ENCODE measurements at regions not wholly inside any gene's neighbourhood (a gene's known extent, or its start where the extent isn't known, plus 50 kb on each side); places are given as distances from the start of the nearest gene placed in this dataset.

GRCh38 chr3:72311425-72311824, 526.5 kb upstream of the PROK2 start:
- no peak for ATAC-seq
- no peak overlapping the region for H3K27ac ChIP-seq

GRCh38 chr3:72310419-72311380, 525.8 kb upstream of the PROK2 start:
- intact Hi-C loops (cut with DNase I) = no loop called here
- DNase-seq (no peak), ATAC-seq (peak; percentile 69 to 76)
- Histone ChIP-seq H3K27me3 (ENCODE audit: low read depth) (no peaks in the 10 kb centered on the region), H3K36me3 (no peaks in the 10 kb centered on the region), H3K27ac (peak overlapping the region; percentile 60), H3K4me3 (no peak overlapping the region), H3K4me1 (peaks cover 22% of the 10 kb centered on the region), H3K9me3 (no peaks in the 10 kb centered on the region)
- TF ChIP-seq CTCF (IDR thresholded peaks at IDR 0.05) = peak; percentile 8

More at GRCh38 chr3:72311425-72311824, 526.5 kb upstream of the PROK2 start:
- TF ChIP-seq CTCF (IDR thresholded peaks at IDR 0.05) = no peak
- Histone ChIP-seq H3K36me3 (no peaks in the 10 kb centered on the region), H3K9me3 (no peaks in the 10 kb centered on the region), H3K4me3 (no peak overlapping the region), H3K4me1 (peaks cover 22% of the 10 kb centered on the region), H3K27me3 (ENCODE audit: low read depth) (no peaks in the 10 kb centered on the region)
- intact Hi-C loops (cut with DNase I) = no loop called here
- no peak for DNase-seq

- Histone ChIP-seq H3K4me1 (peaks cover 22% of the 10 kb centered on the region), H3K4me3 (no peak overlapping the region), H3K27me3 (ENCODE audit: low read depth) (no peaks in the 10 kb centered on the region), H3K36me3 (no peaks in the 10 kb centered on the region), H3K9me3 (no peaks in the 10 kb centered on the region), H3K27ac (peak overlapping the region; percentile 60)
- ATAC-seq = peak in 1 of 2 donors; percentile 28
- DNase-seq = no peak
- no peak for TF ChIP-seq CTCF (IDR thresholded peaks at IDR 0.05)
- intact Hi-C loops (cut with DNase I) = no loop called here
These were observed 524.9 kb upstream of the PROK2 start for GRCh38 chr3:72309661-72310418.

- no peak for DNase-seq
- Histone ChIP-seq H3K27me3 (ENCODE audit: low read depth) (no peaks in the 10 kb centered on the region), H3K4me3 (no peak overlapping the region), H3K27ac (no peak overlapping the region), H3K9me3 (no peaks in the 10 kb centered on the region), H3K36me3 (no peaks in the 10 kb centered on the region), H3K4me1 (peaks cover 22% of the 10 kb centered on the region)
- no peak for TF ChIP-seq CTCF (IDR thresholded peaks at IDR 0.05)
- ATAC-seq = no peak
- intact Hi-C loops (cut with DNase I) = no loop called here
These were observed 523.7 kb upstream of the PROK2 start for GRCh38 chr3:72308641-72309040.

- Histone ChIP-seq H3K27me3 (ENCODE audit: low read depth) (no peaks in the 10 kb centered on the region), H3K36me3 (no peaks in the 10 kb centered on the region), H3K9me3 (no peaks in the 10 kb centered on the region), H3K4me1 (peaks cover 22% of the 10 kb centered on the region), H3K4me3 (no peak overlapping the region), H3K27ac (no peak overlapping the region)
- no peak for ATAC-seq
- TF ChIP-seq CTCF (IDR thresholded peaks at IDR 0.05) = no peak
- DNase-seq = no peak
- intact Hi-C loops (cut with DNase I) = no loop called here
These were observed 522.6 kb upstream of the PROK2 start for GRCh38 chr3:72307438-72308115.
